Medulla oblongata (tissue), 1 donor: ENCODE measurements at regions not wholly inside any gene's neighbourhood (a gene's known extent, or its start where the extent isn't known, plus 50 kb on each side); places are given as distances from the start of the nearest gene placed in this dataset.

Source experiments
- DNase-seq: peaks from one replicate; pipeline ENCODE4 v3.0.0-alpha.2; 2015; ENCODE audit errors: extremely low spot score

DNA sequence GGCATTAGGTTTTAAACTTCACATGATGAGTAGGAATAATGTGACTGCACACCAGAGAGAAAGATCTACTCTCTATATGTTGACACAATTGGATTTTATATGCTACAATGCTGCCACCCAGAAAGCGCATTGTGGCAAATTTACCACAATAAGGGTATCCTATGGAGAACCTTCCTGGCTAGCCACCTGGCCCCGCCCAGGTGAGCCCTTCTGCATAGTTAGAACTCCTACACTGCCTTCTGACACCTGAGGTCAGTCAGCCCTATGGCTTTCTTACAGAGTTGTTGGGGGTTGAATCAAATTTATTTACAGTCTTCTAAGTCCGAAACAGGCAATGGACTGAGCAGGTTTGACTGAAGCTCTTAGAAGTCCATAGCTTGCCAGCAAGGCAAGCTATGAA, 153.8 kb upstream of the S100G start:
- DNase-seq, result no peak

DNA sequence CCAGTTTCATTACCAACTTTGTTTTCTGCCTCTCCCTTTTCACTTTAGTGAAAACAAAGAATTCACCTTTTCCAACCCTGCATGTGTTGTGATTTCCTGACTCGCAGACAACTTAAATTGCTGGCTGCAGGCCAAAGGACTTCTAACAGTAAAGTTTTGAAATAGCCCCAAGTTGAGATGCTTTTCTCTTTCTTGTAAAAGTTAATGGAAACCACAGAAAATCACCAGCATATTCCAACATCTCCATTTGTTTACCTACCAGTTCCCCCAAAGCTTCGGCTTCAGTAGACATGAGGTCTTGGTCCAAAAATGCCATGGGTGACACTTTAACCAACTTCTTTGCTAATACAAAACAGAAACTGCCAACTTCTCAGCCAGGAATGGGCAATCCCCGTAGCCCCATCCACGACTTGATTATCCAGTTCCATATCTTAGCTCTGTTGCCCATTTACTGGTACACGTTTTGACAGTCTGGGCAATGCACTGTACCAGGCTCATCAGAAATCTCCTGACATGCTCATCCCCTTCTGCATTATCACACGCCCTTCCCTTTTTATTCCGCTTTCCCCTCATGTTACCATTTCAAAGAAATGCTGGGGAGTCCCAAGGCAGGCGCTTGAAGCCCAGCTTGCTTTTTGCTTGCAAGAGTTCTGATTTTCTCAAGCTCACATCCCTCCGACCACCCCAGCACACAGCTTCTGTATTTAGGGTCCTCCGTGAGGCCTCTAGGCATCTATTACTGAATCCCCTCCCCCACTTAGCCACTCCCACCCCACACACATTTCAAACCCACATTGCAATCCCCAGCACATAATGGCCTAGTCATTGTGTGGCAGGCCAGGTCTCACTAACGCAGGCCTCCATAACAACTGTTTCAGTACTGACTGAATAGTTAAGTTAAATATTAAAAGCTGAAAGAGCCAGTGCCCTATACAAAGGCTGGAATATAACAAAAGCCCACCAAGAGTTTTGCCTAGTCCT, 137.9 kb upstream of the S100G start:
- DNase-seq, result no peak

DNA sequence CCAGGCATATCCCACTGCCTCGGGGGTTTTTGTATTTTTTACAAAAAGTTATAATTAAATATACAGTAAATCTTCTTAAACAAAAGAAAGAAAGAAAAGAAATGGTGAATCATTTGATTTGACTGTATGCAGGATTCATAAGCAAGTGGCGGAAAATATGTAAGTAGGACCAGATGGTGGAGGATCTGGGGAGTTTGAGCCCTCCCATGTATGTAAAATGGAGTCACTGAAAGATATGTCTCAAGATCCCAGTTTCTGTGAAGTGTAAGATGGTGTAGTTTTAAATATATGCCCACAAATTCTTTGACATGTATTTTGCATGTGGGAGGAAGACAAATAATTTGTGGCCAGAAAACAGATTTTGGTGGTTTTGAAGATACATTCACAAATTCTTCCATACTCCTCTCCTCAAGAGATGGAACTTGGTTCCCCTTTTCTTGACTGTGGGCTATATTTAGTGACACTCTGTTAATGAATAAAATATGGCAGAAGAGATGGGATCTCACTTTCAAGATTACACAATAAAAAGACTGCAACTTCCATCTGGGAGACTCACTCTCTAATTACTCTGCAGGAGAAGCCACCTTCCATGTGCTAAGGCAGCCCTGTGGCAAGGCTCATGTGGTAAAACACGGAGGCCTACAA, 133.6 kb upstream of the S100G start:
- DNase-seq, result no peak

DNA sequence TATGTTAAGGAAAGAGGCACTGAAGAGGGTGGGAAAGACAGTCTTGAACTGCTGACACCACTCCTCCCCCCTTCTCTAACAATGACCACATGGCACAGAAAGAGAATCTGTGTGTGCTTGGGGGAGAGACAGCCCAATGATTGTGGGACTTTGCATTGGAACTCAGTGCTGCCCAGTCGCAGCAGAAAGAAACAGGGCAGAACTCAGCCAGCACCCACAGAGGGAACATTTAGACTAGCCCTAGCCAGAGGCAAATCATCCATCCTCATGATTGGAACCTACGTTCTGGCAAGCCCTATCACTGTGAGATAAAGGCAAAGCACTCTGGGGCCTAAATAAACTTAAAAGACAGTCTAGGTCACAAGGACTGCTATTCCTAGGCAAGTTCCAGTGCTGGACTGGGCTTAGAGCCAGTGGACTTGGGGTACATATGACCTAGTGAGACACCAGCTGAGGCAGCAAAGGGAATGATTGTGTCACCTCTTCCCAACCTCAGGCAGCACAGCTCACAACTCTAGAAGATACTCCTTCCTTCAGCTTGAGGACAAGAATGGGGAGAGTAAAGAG, 132.8 kb upstream of the S100G start:
- DNase-seq, result no peak

DNA sequence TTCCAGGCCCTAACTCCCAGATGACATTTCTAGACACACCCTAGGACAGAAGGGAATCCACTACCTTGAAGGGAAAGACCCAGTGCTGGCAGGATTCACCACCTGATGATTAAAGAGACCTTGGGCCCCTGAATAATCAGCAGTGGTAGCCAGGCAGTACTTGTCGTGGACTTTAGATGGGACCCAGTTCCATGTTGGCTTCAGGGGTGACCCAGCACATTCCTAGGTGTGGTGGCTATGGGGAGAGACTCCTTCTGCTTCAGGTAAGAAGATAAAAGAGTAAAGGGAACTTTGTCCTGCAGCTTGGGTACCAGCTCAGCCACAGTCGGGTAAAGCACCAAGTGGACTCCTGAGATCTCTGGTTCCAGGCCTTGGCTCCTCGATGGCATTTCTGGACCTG, 131.8 kb upstream of the S100G start:
- DNase-seq, result no peak

DNA sequence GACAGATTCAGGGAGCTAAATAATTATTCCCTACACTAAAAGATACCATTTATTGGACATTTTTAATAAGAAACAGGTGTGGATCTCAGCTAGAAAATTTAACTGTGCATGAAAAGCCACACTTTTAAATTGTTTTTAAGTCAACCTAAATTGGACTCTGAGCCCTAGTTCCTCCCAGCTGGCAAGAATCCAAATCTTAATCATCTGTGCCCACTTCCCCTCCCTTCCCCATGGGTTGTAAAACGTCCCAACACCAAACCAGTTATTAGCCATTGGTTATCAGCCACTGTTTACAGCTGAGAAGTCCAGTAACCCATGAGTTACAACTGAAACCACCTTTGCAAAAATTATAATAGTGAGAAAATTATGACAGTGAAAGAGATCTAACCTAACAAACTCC, 125.6 kb upstream of the S100G start:
- DNase-seq, result no peak

DNA sequence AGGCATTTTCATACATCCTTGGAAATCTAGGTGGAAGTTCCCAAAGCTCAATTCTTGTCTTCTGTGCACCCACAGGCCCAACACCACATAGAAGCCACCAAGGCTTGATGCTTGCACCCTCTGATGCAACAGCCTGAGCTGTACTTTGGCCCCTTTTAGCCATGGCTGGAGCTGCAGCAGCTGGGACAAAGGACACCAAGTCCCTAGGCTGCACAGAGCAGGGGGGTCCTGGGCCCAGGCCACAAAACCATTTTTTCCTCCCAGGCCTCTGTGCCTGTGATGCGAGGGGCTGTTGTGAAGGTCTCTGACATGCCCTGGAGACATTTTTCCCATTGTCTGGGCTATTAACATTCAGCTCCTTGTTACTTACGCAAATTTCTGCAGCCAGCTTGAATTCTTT, 124.0 kb upstream of the S100G start:
- DNase-seq, result no peak

DNA sequence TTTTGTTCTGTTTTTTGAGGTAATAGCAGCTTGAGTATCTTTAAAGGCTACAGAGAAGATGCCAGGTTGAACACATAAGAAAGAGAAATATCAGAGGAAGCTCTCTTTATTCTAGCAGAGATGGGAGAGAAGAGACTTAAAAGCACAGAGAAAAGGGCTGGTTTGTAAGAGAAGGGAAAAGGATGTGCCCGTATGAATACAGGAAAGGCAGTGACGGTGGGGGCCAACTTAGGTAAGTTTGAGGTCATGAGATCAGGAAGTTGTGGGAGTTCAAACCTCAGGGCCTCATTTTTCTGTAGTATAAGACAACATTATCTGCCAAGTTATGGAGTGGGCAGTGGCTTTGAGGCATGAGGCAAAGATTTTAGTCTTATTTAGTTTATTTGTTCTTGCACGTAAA, 121.3 kb upstream of the S100G start:
- no peak for DNase-seq
